BJ (cell line): ENCODE measurements at regions not wholly inside any gene's neighbourhood (a gene's known extent, or its start where the extent isn't known, plus 50 kb on each side); places are given as distances from the start of the nearest gene placed in this dataset.
"Not testable (repeated sequence)": the region's sequence is repeated elsewhere in the genome, so short reads cannot be mapped to it uniquely, and the experiment has no call there.

Experiments
- CTCF ChIA-PET: fragments of 350-600 bp; formaldehyde crosslinking; extraction: SDS; loops from one replicate; lab custom pipeline; 2021; ENCODE audit warnings: antibody characterized with exemption, inconsistent platforms; lab: Yijun Ruan, JAX
- POLR2A ChIA-PET: fragments of 300-600 bp; sonication (Branson Sonifier 250); formaldehyde crosslinking; extraction: SDS; loops from one replicate; lab custom pipeline; 2021; ENCODE audit warnings: antibody characterized with exemption; lab: Charles Lee
- DNase-seq: peaks from one replicate; pipeline ENCODE4 v3.0.0-alpha.2; 2011; ENCODE audit warnings: low read depth
- H3K27me3 ChIP-seq: 2 replicates; pipeline ENCODE4 v1.6.0; 2011; ENCODE audit warnings: low read length; ENCODE audit not compliant: control insufficient read depth, insufficient read depth
- H3K36me3 ChIP-seq: 2 replicates; pipeline ENCODE4 v1.5.1; 2011; ENCODE audit warnings: low read length; ENCODE audit not compliant: control insufficient read depth, insufficient read depth
- H3K4me3 ChIP-seq: 2 replicates; pipeline ENCODE4 v1.5.1; 2011; ENCODE audit warnings: low read depth, mild to moderate bottlenecking, control low read depth, low read length
- CTCF ChIP-seq: IDR thresholded peaks from 2 replicates; pipeline ENCODE4 v1.5.1; 2011; ENCODE audit warnings: low read depth, mild to moderate bottlenecking, control low read depth, inconsistent platforms, low read length, moderate library complexity; ENCODE audit not compliant: insufficient read depth

GRCh38 chr14:28629328-28630004 is 137.1 kb upstream of the FOXG1 start:
- ChIA-PET POLR2A (no interaction called here), CTCF (no interaction called here)
- no peak for TF ChIP-seq CTCF
- H3K36me3 ChIP-seq, result no peaks in the 10 kb centered on the region
- H3K27me3 ChIP-seq, result no peaks in the 10 kb centered on the region
- no peak overlapping the region for H3K4me3 ChIP-seq
- DNase-seq, result no peak

- no peak for TF ChIP-seq CTCF
- no peak for DNase-seq
- Histone ChIP-seq H3K4me3 (no peak overlapping the region), H3K27me3 (no peaks in the 10 kb centered on the region), H3K36me3 (no peaks in the 10 kb centered on the region)
- ChIA-PET POLR2A (no interaction called here), CTCF (no interaction called here)
These were observed 136.5 kb upstream of the FOXG1 start for GRCh38 chr14:28630100-28630499.

GRCh38 chr14:28635387-28635786 is 131.2 kb upstream of the FOXG1 start:
- H3K4me3 ChIP-seq, result no peak overlapping the region
- CTCF ChIA-PET, result interaction anchor here (1.2 kb wide), 1 partner anchor 15 kb away, joined by 5 read pairs; no protein-coding TSS in a partner anchor
- POLR2A ChIA-PET, result no interaction called here
- DNase-seq, result no peak
- peak; percentile 52 for TF ChIP-seq CTCF
- H3K36me3 ChIP-seq, result no peaks in the 10 kb centered on the region
- no peaks in the 10 kb centered on the region for H3K27me3 ChIP-seq

- H3K36me3 ChIP-seq, DNase-seq, H3K27me3 ChIP-seq, H3K4me3 ChIP-seq, POLR2A ChIA-PET: not testable (repeated sequence)
- CTCF ChIA-PET, result interaction anchor here (1.2 kb wide), 1 partner anchor 15 kb away, joined by 5 read pairs; no protein-coding TSS in a partner anchor
These were observed 130.8 kb upstream of the FOXG1 start for GRCh38 chr14:28635816-28636215.

GRCh38 chr14:28641189-28641588 is 125.4 kb upstream of the FOXG1 start:
- H3K27me3 ChIP-seq, H3K36me3 ChIP-seq, DNase-seq, H3K4me3 ChIP-seq, POLR2A ChIA-PET, CTCF ChIA-PET: not testable (repeated sequence)

GRCh38 chr14:28651148-28651547 is 115.4 kb upstream of the FOXG1 start:
- Histone ChIP-seq H3K36me3 (no peaks in the 10 kb centered on the region), H3K4me3 (no peak overlapping the region), H3K27me3 (no peaks in the 10 kb centered on the region)
- DNase-seq, result no peak
- no peak for TF ChIP-seq CTCF
- POLR2A ChIA-PET, result no interaction called here
- CTCF ChIA-PET, result no interaction called here
